ENCODE measurements at regions not wholly inside any gene's neighbourhood (a gene's known extent, or its start where the extent isn't known, plus 50 kb on each side); places are given as distances from the start of the nearest gene placed in this dataset.
"Not testable (repeated sequence)": the region's sequence is repeated elsewhere in the genome, so short reads cannot be mapped to it uniquely, and the experiment has no call there.

DNA sequence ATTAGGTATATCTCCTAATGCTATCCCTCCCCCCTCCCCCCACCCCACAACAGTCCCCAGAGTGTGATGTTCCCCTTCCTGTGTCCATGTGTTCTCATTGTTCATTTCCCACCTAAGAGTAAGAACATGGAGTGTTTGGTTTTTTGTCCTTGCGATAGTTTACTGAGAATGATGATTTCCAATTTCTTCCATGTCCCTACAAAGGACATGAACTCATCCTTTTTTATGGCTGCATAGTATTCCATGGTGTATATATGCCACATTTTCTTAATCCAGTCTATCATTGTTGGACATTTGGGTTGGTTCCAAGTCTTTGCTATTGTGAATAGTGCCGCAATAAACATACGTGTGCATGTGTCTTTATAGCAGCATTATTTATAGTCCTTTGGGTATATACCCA is 140.7 kb downstream of the SDHAF3 start:
- TF ChIP-seq POLR2A, POLR2AphosphoS5 (IDR thresholded peaks at IDR 0.05): not testable (repeated sequence)
- TF ChIP-seq, protein P1, sequence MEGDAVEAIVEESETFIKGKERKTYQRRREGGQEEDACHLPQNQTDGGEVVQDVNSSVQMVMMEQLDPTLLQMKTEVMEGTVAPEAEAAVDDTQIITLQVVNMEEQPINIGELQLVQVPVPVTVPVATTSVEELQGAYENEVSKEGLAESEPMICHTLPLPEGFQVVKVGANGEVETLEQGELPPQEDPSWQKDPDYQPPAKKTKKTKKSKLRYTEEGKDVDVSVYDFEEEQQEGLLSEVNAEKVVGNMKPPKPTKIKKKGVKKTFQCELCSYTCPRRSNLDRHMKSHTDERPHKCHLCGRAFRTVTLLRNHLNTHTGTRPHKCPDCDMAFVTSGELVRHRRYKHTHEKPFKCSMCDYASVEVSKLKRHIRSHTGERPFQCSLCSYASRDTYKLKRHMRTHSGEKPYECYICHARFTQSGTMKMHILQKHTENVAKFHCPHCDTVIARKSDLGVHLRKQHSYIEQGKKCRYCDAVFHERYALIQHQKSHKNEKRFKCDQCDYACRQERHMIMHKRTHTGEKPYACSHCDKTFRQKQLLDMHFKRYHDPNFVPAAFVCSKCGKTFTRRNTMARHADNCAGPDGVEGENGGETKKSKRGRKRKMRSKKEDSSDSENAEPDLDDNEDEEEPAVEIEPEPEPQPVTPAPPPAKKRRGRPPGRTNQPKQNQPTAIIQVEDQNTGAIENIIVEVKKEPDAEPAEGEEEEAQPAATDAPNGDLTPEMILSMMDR (IDR thresholded peaks at IDR 0.05) = not testable (repeated sequence)
